Neuron (in vitro differentiated cells): ENCODE measurements at regions not wholly inside any gene's neighbourhood (a gene's known extent, or its start where the extent isn't known, plus 50 kb on each side); places are given as distances from the start of the nearest gene placed in this dataset.

ENCODE experiments used
- H2AFZ ChIP-seq: one replicate; pipeline ENCODE4 v1.6.1; 2013; ENCODE audit warnings: low read depth, mild to moderate bottlenecking, inconsistent platforms, low read length, moderate library complexity
- H3K27me3 ChIP-seq: one replicate; pipeline ENCODE4 v1.6.1; 2013; ENCODE audit warnings: low read length; ENCODE audit not compliant: insufficient read depth
- H3K36me3 ChIP-seq: one replicate; pipeline ENCODE4 v1.6.1; 2013; ENCODE audit warnings: low read length; ENCODE audit not compliant: insufficient read depth
- H3K4me1 ChIP-seq: one replicate; pipeline ENCODE4 v1.6.1; 2013; ENCODE audit warnings: low read length; ENCODE audit not compliant: insufficient read depth
- H3K4me3 ChIP-seq: 2 replicates; pipeline ENCODE4 v1.5.1; 2013; ENCODE audit warnings: mild to moderate bottlenecking, low read length, moderate library complexity
- H3K9me3 ChIP-seq: one replicate; pipeline ENCODE4 v1.6.1; 2013; ENCODE audit warnings: low read length

GRCh38 chr1:79376106-79376505 is 369.6 kb upstream of the ADGRL4 start:
- Histone ChIP-seq H3K9me3 (no peaks in the 10 kb centered on the region), H2AFZ (no peak overlapping the region), H3K4me1 (no peaks in the 10 kb centered on the region), H3K27me3 (no peaks in the 10 kb centered on the region), H3K4me3 (no peak overlapping the region), H3K36me3 (no peaks in the 10 kb centered on the region)

GRCh38 chr1:79375352-79375751 is 368.8 kb upstream of the ADGRL4 start:
- H3K4me3 ChIP-seq, result no peak overlapping the region
- H3K4me1 ChIP-seq, result no peaks in the 10 kb centered on the region
- H3K36me3 ChIP-seq, result no peaks in the 10 kb centered on the region
- H2AFZ ChIP-seq, result no peak overlapping the region
- H3K9me3 ChIP-seq, result no peaks in the 10 kb centered on the region
- H3K27me3 ChIP-seq, result no peaks in the 10 kb centered on the region

- no peaks in the 10 kb centered on the region for H3K36me3 ChIP-seq
- H3K4me1 ChIP-seq, result no peaks in the 10 kb centered on the region
- no peaks in the 10 kb centered on the region for H3K27me3 ChIP-seq
- no peaks in the 10 kb centered on the region for H3K9me3 ChIP-seq
- no peak overlapping the region for H3K4me3 ChIP-seq
- no peak overlapping the region for H2AFZ ChIP-seq
These were observed 367.9 kb upstream of the ADGRL4 start for GRCh38 chr1:79374397-79374796.

- H3K36me3 ChIP-seq, result no peaks in the 10 kb centered on the region
- no peak overlapping the region for H3K4me3 ChIP-seq
- no peaks in the 10 kb centered on the region for H3K4me1 ChIP-seq
- no peaks in the 10 kb centered on the region for H3K27me3 ChIP-seq
- H2AFZ ChIP-seq, result no peak overlapping the region
- no peaks in the 10 kb centered on the region for H3K9me3 ChIP-seq
These were observed 367.1 kb upstream of the ADGRL4 start for GRCh38 chr1:79373481-79374125.

GRCh38 chr1:79371802-79372201 is 365.3 kb upstream of the ADGRL4 start:
- H3K4me1 ChIP-seq, result no peaks in the 10 kb centered on the region
- H3K9me3 ChIP-seq, result no peaks in the 10 kb centered on the region
- H3K36me3 ChIP-seq, result no peaks in the 10 kb centered on the region
- H3K27me3 ChIP-seq, result no peaks in the 10 kb centered on the region
- H3K4me3 ChIP-seq, result no peak overlapping the region
- no peak overlapping the region for H2AFZ ChIP-seq

GRCh38 chr1:79369091-79369490 is 362.6 kb upstream of the ADGRL4 start:
- H3K4me3 ChIP-seq, result no peak overlapping the region
- H3K36me3 ChIP-seq, result no peaks in the 10 kb centered on the region
- no peaks in the 10 kb centered on the region for H3K9me3 ChIP-seq
- H2AFZ ChIP-seq, result no peak overlapping the region
- no peaks in the 10 kb centered on the region for H3K27me3 ChIP-seq
- no peaks in the 10 kb centered on the region for H3K4me1 ChIP-seq

GRCh38 chr1:79364896-79365295 is 358.4 kb upstream of the ADGRL4 start:
- Histone ChIP-seq H3K27me3 (no peaks in the 10 kb centered on the region), H3K36me3 (no peaks in the 10 kb centered on the region), H3K9me3 (no peaks in the 10 kb centered on the region), H2AFZ (no peak overlapping the region), H3K4me3 (no peak overlapping the region), H3K4me1 (no peaks in the 10 kb centered on the region)

- H3K4me3 ChIP-seq, result no peak overlapping the region
- H3K36me3 ChIP-seq, result no peaks in the 10 kb centered on the region
- no peaks in the 10 kb centered on the region for H3K9me3 ChIP-seq
- no peaks in the 10 kb centered on the region for H3K4me1 ChIP-seq
- H3K27me3 ChIP-seq, result no peaks in the 10 kb centered on the region
- no peak overlapping the region for H2AFZ ChIP-seq
These were observed 356.9 kb upstream of the ADGRL4 start for GRCh38 chr1:79363430-79363829.

GRCh38 chr1:79362470-79362869 is 355.9 kb upstream of the ADGRL4 start:
- Histone ChIP-seq H3K4me3 (no peak overlapping the region), H2AFZ (no peak overlapping the region), H3K36me3 (no peaks in the 10 kb centered on the region), H3K9me3 (no peaks in the 10 kb centered on the region), H3K27me3 (no peaks in the 10 kb centered on the region), H3K4me1 (no peaks in the 10 kb centered on the region)

GRCh38 chr1:79355090-79355489 is 348.6 kb upstream of the ADGRL4 start:
- Histone ChIP-seq H2AFZ (no peak overlapping the region), H3K27me3 (no peaks in the 10 kb centered on the region), H3K9me3 (no peaks in the 10 kb centered on the region), H3K4me1 (no peaks in the 10 kb centered on the region), H3K36me3 (no peaks in the 10 kb centered on the region), H3K4me3 (no peak overlapping the region)

GRCh38 chr1:79353224-79353623 is 346.7 kb upstream of the ADGRL4 start:
- H3K4me1 ChIP-seq, result no peaks in the 10 kb centered on the region
- H3K9me3 ChIP-seq, result no peaks in the 10 kb centered on the region
- no peak overlapping the region for H3K4me3 ChIP-seq
- no peaks in the 10 kb centered on the region for H3K36me3 ChIP-seq
- no peak overlapping the region for H2AFZ ChIP-seq
- H3K27me3 ChIP-seq, result no peaks in the 10 kb centered on the region

GRCh38 chr1:79326875-79327274 is 320.3 kb upstream of the ADGRL4 start:
- peaks cover 4% of the 10 kb centered on the region for H3K4me1 ChIP-seq
- H3K4me3 ChIP-seq, result no peak overlapping the region
- H3K9me3 ChIP-seq, result no peaks in the 10 kb centered on the region
- no peaks in the 10 kb centered on the region for H3K36me3 ChIP-seq
- no peak overlapping the region for H2AFZ ChIP-seq
- no peaks in the 10 kb centered on the region for H3K27me3 ChIP-seq

- no peak overlapping the region for H2AFZ ChIP-seq
- no peaks in the 10 kb centered on the region for H3K36me3 ChIP-seq
- peaks cover 4% of the 10 kb centered on the region for H3K4me1 ChIP-seq
- H3K9me3 ChIP-seq, result no peaks in the 10 kb centered on the region
- no peak overlapping the region for H3K4me3 ChIP-seq
- no peaks in the 10 kb centered on the region for H3K27me3 ChIP-seq
These were observed 319.2 kb upstream of the ADGRL4 start for GRCh38 chr1:79325705-79326104.

GRCh38 chr1:79325126-79325525 is 318.6 kb upstream of the ADGRL4 start:
- Histone ChIP-seq H2AFZ (no peak overlapping the region), H3K9me3 (no peaks in the 10 kb centered on the region), H3K27me3 (no peaks in the 10 kb centered on the region), H3K4me3 (no peak overlapping the region), H3K36me3 (no peaks in the 10 kb centered on the region), H3K4me1 (peaks cover 4% of the 10 kb centered on the region)
